K562 (cell line): ENCODE measurements at regions not wholly inside any gene's neighbourhood (a gene's known extent, or its start where the extent isn't known, plus 50 kb on each side); places are given as distances from the start of the nearest gene placed in this dataset.

Experiments used
- ATAC-seq: fragments of 200-7000 bp; cut with Tn5 transposase; 3 replicates; pipeline ENCODE4 v1.9.1; 2020; ENCODE audit warnings: moderate library complexity
- BruUV-seq: library from RNA; stranded (reverse); fragments of 400-500 nt; replicated peaks from 2 replicates; lab custom pipeline; 2021; lab: Mats Ljungman, UMichigan
- CTCF ChIA-PET: fragments of 300-600 bp; formaldehyde crosslinking; extraction: SDS; loops from one replicate; lab custom pipeline; 2021; ENCODE audit warnings: low intra/inter-chr PET ratio; lab: Yijun Ruan, JAX
- POLR2A ChIA-PET: fragments of 300-600, 350-650 bp; sonication (Branson Sonifier 250); formaldehyde crosslinking; extraction: SDS; loops from one replicate; lab custom pipeline; 2021; ENCODE audit warnings: antibody characterized with exemption, inconsistent platforms; lab: Yijun Ruan, JAX
- DNase-seq, 4 experiments: peaks; one replicate each; pipeline versions ENCODE4 v3.0.0 to v3.0.0-alpha.2; 2011 to 2018; ENCODE audit warnings: low spot score in 3 of 4, mixed read lengths in 3 of 4; ENCODE audit errors: extremely low read depth in 1 of 4
- FAIRE-seq: peaks from 2 replicates; lab custom pipeline; 2011; peaks lifted over from hg19 to GRCh38; lab: Jason Lieb, UNC
- H2AFZ ChIP-seq: 2 replicates; pipeline ENCODE4 v1.6.0; 2011; ENCODE audit warnings: low read depth, low read length, control low read depth, inconsistent platforms
- H3K27ac ChIP-seq: fragments of 200-600 bp; 3 replicates; pipeline ENCODE4 v1.8.0; 2011; ENCODE audit warnings: low read depth, mild to moderate bottlenecking, control low read depth, inconsistent platforms, low read length, moderate library complexity, mixed read lengths; ENCODE audit errors: extremely low read depth
- H3K27me3 ChIP-seq, 2 experiments: fragments of 300-600 bp in 1 of 2; 2 replicates in 1 of 2; 3 replicates in 1 of 2; pipeline versions ENCODE4 v1.6.0 to v1.8.0; 2011; ENCODE audit warnings: inconsistent platforms in 2 of 2, low read length in 2 of 2, mild to moderate bottlenecking in 1 of 2, mixed read lengths in 1 of 2, moderate library complexity in 1 of 2; ENCODE audit not compliant: control insufficient read depth in 2 of 2, insufficient read depth in 2 of 2
- H3K36me3 ChIP-seq: fragments of 300-600 bp; 3 replicates; pipeline ENCODE4 v1.8.0; 2011; ENCODE audit warnings: mild to moderate bottlenecking, low read length, inconsistent platforms; ENCODE audit not compliant: control insufficient read depth, insufficient read depth
- H3K4me1 ChIP-seq, 2 experiments: fragments of 200-600 bp in 1 of 2; replicated peaks in 1 of 2; 2 replicates in 1 of 2; 3 replicates in 1 of 2; pipeline versions ENCODE4 v1.5.1 to v1.8.0; 2011; ENCODE audit warnings: inconsistent platforms in 2 of 2, low read length in 2 of 2, mild to moderate bottlenecking in 1 of 2, mixed read lengths in 1 of 2, moderate library complexity in 1 of 2; ENCODE audit not compliant: control insufficient read depth in 2 of 2, insufficient read depth in 2 of 2
- H3K4me2 ChIP-seq: 2 replicates; pipeline ENCODE4 v1.6.1; 2011; ENCODE audit warnings: low read length, control low read depth, inconsistent platforms, mixed read lengths; ENCODE audit not compliant: insufficient read depth
- H3K4me3 ChIP-seq: fragments of 200-600 bp; sonication (generic), shearing (Covaris generic); 2 replicates; pipeline ENCODE4 v1.5.1; 2016; ENCODE audit warnings: control low read depth, inconsistent platforms
- H3K79me2 ChIP-seq: fragments of 200-600 bp; 3 replicates; pipeline ENCODE4 v1.8.0; 2011; ENCODE audit warnings: low read length, inconsistent platforms; ENCODE audit not compliant: control insufficient read depth, insufficient read depth
- H3K9ac ChIP-seq, 2 experiments: 2 replicates each; pipeline versions ENCODE4 v1.6.0 to v1.6.1; 2011; ENCODE audit warnings: low read depth in 2 of 2, low read length in 2 of 2, control low read depth in 1 of 2, inconsistent platforms in 1 of 2, mild to moderate bottlenecking in 1 of 2, mixed read lengths in 1 of 2; ENCODE audit not compliant: insufficient read depth in 1 of 2
- H3K9me1 ChIP-seq: one replicate; pipeline ENCODE4 v1.6.0; 2011; ENCODE audit warnings: inconsistent platforms, mild to moderate bottlenecking, low read length, moderate library complexity; ENCODE audit not compliant: control insufficient read depth, insufficient read depth
- H3K9me3 ChIP-seq: replicated peaks from 2 replicates; pipeline ENCODE4 v1.5.1; 2011; ENCODE audit warnings: low read depth, low read length, inconsistent platforms; ENCODE audit not compliant: control insufficient read depth, insufficient read depth
- H4K20me1 ChIP-seq: replicated peaks from 2 replicates; pipeline ENCODE4 v1.6.1; 2011; ENCODE audit warnings: low read length, inconsistent platforms, mixed read lengths; ENCODE audit not compliant: control insufficient read depth, insufficient read depth
- CBX8 ChIP-seq: fragments of 200-600 bp; sonication (generic); IDR thresholded peaks from 2 replicates; pipeline ENCODE4 v1.6.1; 2012; ENCODE audit warnings: borderline replicate concordance, mixed run types, low read depth, mild to moderate bottlenecking, moderate library complexity, mixed read lengths, low read length, control low read depth, inconsistent platforms; ENCODE audit not compliant: poor library complexity, severe bottlenecking; ENCODE audit errors: extremely low read depth
- CEBPG ChIP-seq, 3 experiments: fragments of 200-800 bp in 1 of 3; sonication (Bioruptor generic) in 1 of 3; sonication (generic) in 1 of 3; formaldehyde crosslinking in 1 of 3; IDR thresholded peaks in 2 of 3; conservative IDR thresholded peaks in 1 of 3; 2 replicates each; pipeline versions ENCODE4 v1.6.1 to v1.8.0; 2016 to 2022; ENCODE audit warnings: missing compliant biosample characterization in 2 of 3, missing genetic modification characterization in 2 of 3, mild to moderate bottlenecking in 1 of 3, missing genetic modification reagents in 1 of 3
- COPS2 ChIP-seq: fragments of 450-650 bp; conservative IDR thresholded peaks from 2 replicates; pipeline ENCODE4 v1.6.1; 2016; ENCODE audit warnings: mild to moderate bottlenecking, moderate library complexity
- DIDO1 ChIP-seq: fragments of 450-650 bp; IDR thresholded peaks from 2 replicates; pipeline ENCODE4 v1.6.1; 2016; ENCODE audit warnings: low read depth, missing biosample characterization, missing genetic modification characterization
- GABPB2 ChIP-seq: fragments of 250-450 bp; sonication (Bioruptor Pico); conservative IDR thresholded peaks from 2 replicates; pipeline ENCODE4 v1.5.1; 2021; ENCODE audit warnings: mild to moderate bottlenecking
- KDM4B ChIP-seq, 2 experiments: fragments of 450-650 bp in 1 of 2; sonication (generic) in 1 of 2; IDR thresholded peaks; 2 replicates each; pipeline ENCODE4 v1.6.1; 2016 to 2017; ENCODE audit warnings: borderline replicate concordance in 2 of 2, antibody characterized with exemption in 1 of 2, low read depth in 1 of 2, mild to moderate bottlenecking in 1 of 2
- NELFE ChIP-seq: IDR thresholded peaks from 2 replicates; pipeline ENCODE4 v1.6.1; 2011; ENCODE audit warnings: mild to moderate bottlenecking; ENCODE audit not compliant: insufficient read depth, insufficient read length
- PHTF2 ChIP-seq: fragments of 250-450 bp; sonication (Bioruptor Pico); IDR thresholded peaks from 2 replicates; pipeline ENCODE4 v1.5.0; 2021; ENCODE audit warnings: mild to moderate bottlenecking
- RFX5 ChIP-seq: IDR thresholded peaks from 2 replicates; pipeline ENCODE4 v1.6.1; 2011; ENCODE audit warnings: low read depth, mild to moderate bottlenecking, improper control_type of control experiment, low read length
- TAF7 ChIP-seq: fragments of 450-650 bp; IDR thresholded peaks from 2 replicates; pipeline ENCODE4 v1.6.1; 2016; ENCODE audit warnings: missing genetic modification characterization, missing compliant biosample characterization
- ZKSCAN8 ChIP-seq: fragments of 200-800 bp; sonication (Bioruptor generic); IDR thresholded peaks from 2 replicates; pipeline ENCODE4 v1.6.1; 2016; ENCODE audit warnings: missing genetic modification characterization, missing compliant biosample characterization
- ZNF124 ChIP-seq: sonication (generic); formaldehyde crosslinking; IDR thresholded peaks from 2 replicates; pipeline ENCODE4 v1.8.1; 2022; ENCODE audit warnings: missing genetic modification reagents
- ZNF695 ChIP-seq: fragments of 450-650 bp; formaldehyde crosslinking; IDR thresholded peaks from 2 replicates; pipeline ENCODE4 v1.4.0; 2020; ENCODE audit warnings: mild to moderate bottlenecking, moderate library complexity
- ZZZ3 ChIP-seq: fragments of 450-650 bp; IDR thresholded peaks from 2 replicates; pipeline ENCODE4 v1.6.1; 2016; ENCODE audit warnings: antibody characterized with exemption, mild to moderate bottlenecking, moderate library complexity
- in situ Hi-C: fragments of 300-500 bp; cut with MboI; formaldehyde crosslinking; loops from 4 replicates; pipeline ENCODE4 v1.15.0; 2018; ENCODE audit warnings: inconsistent platforms, mixed read lengths
- intact Hi-C: fragments of 100-400 bp; cut with micrococcal nuclease; formaldehyde crosslinking; loops from 2 replicates; pipeline ENCODE4 v1.14.2; 2022
- TF ChIP-seq, protein P1 (sequence below): fragments of 450-650 bp; IDR thresholded peaks from 2 replicates; pipeline ENCODE4 v1.6.1; 2014; ENCODE audit warnings: low read depth, mild to moderate bottlenecking, moderate library complexity, borderline replicate concordance
- TF ChIP-seq, protein P2 (sequence below): sonication (generic); formaldehyde crosslinking; IDR thresholded peaks from 2 replicates; pipeline ENCODE4 v1.8.0; 2022; ENCODE audit warnings: mild to moderate bottlenecking, missing genetic modification reagents

DNA sequence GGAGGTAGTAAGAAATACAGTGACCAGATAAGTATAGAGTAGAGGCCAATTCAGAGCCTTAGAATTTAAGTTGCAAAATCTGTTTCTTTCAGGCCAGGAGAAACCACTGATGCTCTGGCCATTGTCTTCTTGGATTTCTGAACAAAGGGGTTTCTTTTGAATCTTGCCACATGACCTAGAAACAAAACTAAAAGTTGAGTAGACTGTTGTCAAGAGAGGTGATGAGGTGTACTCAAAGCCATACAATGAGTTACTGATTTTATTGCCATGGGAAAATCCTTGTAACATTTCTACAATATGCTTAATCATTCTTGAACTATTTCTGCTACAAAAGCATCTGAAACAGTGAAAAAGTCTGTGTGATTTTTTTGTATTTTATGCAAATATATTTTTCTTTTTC, 881.3 kb downstream of the CDH11 start:
- CTCF ChIA-PET, result no interaction called here
- Histone ChIP-seq H3K27me3 (no peaks in the 10 kb centered on the region), H2AFZ (no peak overlapping the region), H3K4me1 (no peaks in the 10 kb centered on the region), H3K4me3 (no peak overlapping the region), H3K36me3 (no peaks in the 10 kb centered on the region), H3K79me2 (no peaks in the 10 kb centered on the region)
- FAIRE-seq (no peak), DNase-seq (no peak)
- no TSS peak for BruUV-seq
- TF ChIP-seq KDM4B (IDR thresholded peaks at IDR 0.05; ENCODE audit: borderline replicate concordance in 2 of 2, low read depth in 1 of 2), result no peak
- TF ChIP-seq ZNF124 (CRISPR knock-in tag), result no peak
- no peak for TF ChIP-seq ZZZ3
- no peak for TF ChIP-seq RFX5
- no peak for TF ChIP-seq GABPB2 (CRISPR knock-in tag)
- TF ChIP-seq DIDO1 (tag), result no peak
- no peak for TF ChIP-seq TAF7 (tag)
- no peak for TF ChIP-seq ZKSCAN8 (CRISPR knock-in tag)
- TF ChIP-seq, all 486 proteins: peak for 0
- intact Hi-C loops, result no loop called here
- H3K9me3 ChIP-seq, result no peaks in the 10 kb centered on the region
- no peak for ATAC-seq
- no peak overlapping the region for H3K27ac ChIP-seq
- H3K4me2 ChIP-seq, result no peak overlapping the region
- H4K20me1 ChIP-seq, result no peaks in the 10 kb centered on the region
- POLR2A ChIA-PET, result no interaction called here
- H3K9ac ChIP-seq, result no peak overlapping the region
- in situ Hi-C loops, result no loop called here
- H3K9me1 ChIP-seq, result no peaks in the 10 kb centered on the region

DNA sequence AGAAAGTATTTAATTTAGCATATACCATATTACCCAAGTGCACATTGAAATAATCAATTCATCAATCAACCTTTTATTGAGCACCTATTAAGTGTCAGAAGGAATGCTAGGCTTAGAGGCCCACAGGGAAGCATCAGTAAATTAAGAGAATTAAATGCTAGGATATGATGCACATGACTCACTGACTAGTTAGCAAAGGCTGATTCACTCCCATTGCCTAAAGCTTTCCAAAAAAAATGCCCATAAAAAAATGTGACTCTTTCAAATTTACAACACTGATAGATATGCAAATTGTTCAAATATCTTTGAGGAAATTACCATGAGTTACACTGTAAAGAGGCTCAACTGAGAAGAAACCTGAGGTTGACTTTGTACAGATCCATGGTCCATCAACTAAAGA, 883.3 kb downstream of the CDH11 start:
- 0 out of 2 replicates have a peak, but pooled peaks cover 2% of the 10 kb centered on the region for H3K9me3 ChIP-seq
- H3K4me1 ChIP-seq, result no peaks in the 10 kb centered on the region
- no peak for ATAC-seq
- TF ChIP-seq, protein P1, sequence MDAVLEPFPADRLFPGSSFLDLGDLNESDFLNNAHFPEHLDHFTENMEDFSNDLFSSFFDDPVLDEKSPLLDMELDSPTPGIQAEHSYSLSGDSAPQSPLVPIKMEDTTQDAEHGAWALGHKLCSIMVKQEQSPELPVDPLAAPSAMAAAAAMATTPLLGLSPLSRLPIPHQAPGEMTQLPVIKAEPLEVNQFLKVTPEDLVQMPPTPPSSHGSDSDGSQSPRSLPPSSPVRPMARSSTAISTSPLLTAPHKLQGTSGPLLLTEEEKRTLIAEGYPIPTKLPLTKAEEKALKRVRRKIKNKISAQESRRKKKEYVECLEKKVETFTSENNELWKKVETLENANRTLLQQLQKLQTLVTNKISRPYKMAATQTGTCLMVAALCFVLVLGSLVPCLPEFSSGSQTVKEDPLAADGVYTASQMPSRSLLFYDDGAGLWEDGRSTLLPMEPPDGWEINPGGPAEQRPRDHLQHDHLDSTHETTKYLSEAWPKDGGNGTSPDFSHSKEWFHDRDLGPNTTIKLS, result no peak
- no peak for TF ChIP-seq CEBPG (CRISPR knock-in tag; IDR thresholded peaks at IDR 0.05)
- no peak for TF ChIP-seq CEBPG (tag; conservative IDR thresholded peaks at IDR 0.05 in 1 of 2, IDR thresholded peaks at IDR 0.05 in 1 of 2)
- TF ChIP-seq NELFE, result no peak
- no peak for TF ChIP-seq ZNF695 (CRISPR knock-in tag)
- no peak for TF ChIP-seq COPS2
- TF ChIP-seq, protein P2, sequence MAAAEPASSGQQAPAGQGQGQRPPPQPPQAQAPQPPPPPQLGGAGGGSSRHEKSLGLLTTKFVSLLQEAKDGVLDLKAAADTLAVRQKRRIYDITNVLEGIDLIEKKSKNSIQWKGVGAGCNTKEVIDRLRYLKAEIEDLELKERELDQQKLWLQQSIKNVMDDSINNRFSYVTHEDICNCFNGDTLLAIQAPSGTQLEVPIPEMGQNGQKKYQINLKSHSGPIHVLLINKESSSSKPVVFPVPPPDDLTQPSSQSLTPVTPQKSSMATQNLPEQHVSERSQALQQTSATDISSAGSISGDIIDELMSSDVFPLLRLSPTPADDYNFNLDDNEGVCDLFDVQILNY (CRISPR knock-in tag), result no peak
- TF ChIP-seq CBX8, result no peak
- TF ChIP-seq PHTF2 (CRISPR knock-in tag), result no peak
- H3K27me3 ChIP-seq, result no peaks in the 10 kb centered on the region
- ChIA-PET POLR2A (no interaction called here), CTCF (no interaction called here)
- H3K9ac ChIP-seq, result no peak overlapping the region
- no peaks in the 10 kb centered on the region for H4K20me1 ChIP-seq
- H2AFZ ChIP-seq, result no peak overlapping the region
- no peak overlapping the region for H3K4me3 ChIP-seq
- no peaks in the 10 kb centered on the region for H3K36me3 ChIP-seq
- no peak overlapping the region for H3K4me2 ChIP-seq
- intact Hi-C loops (no loop called here), in situ Hi-C loops (no loop called here)
- H3K27ac ChIP-seq, result no peak overlapping the region
- H3K79me2 ChIP-seq, result no peaks in the 10 kb centered on the region
- no peak for FAIRE-seq
- no peak for DNase-seq
- no TSS peak for BruUV-seq
- H3K9me1 ChIP-seq, result no peaks in the 10 kb centered on the region
